GM21528 (cell line): ENCODE measurements at regions not wholly inside any gene's neighbourhood (a gene's known extent, or its start where the extent isn't known, plus 50 kb on each side); places are given as distances from the start of the nearest gene placed in this dataset.
A peak's percentile ranks its signal among the peaks of the same experiment; 100 is the strongest.

Experiments used
- ATAC-seq: cut with Tn5 transposase; IDR thresholded peaks from one replicate; pipeline ENCODE4 v1.9.1; 2021; ENCODE audit warnings: mild to moderate bottlenecking, moderate library complexity; ENCODE audit not compliant: unreplicated experiment, low FRiP score

GRCh38 chr6:99091985-99092384 lies 144.2 kb upstream of the FBXL4 start:
- ATAC-seq = peak; percentile 91

DNA sequence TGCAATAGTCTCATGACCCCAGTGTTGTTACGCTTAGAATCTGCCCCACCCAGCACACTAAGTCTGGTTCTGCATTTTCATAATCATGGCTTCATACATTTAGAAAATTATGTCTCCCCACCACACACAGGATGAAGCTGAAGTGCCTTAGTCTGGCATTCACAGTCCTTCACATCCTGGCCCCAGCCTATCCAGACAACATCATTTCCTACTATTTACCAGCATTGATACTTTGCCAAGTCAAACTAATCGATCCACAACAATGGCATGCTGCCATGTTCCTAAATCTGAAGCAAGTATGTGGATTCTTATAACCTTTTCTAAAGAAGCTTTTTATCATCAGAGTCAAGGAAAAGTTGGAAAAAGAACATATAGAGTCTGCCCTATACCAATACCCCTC lies 132.4 kb upstream of the FBXL4 start:
- no peak for ATAC-seq

DNA sequence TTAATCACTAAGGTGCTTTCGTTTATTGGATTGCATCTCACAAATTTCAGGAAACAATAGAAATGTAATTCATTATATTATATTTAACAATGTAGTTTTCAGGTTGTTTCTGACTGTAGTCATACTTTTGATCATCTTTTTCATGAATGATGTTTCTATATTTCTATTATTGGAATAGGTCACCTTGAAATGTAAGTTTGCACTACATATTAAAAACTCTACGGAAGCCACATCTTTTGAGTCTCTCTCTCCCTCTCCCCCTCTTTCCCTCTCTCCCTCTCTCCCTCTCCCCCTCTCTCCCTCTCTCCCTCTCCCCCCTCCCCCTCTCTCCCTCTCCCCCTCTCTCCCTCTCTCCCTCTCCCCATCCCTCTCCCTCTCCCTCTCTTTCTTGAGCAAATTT lies 131.3 kb upstream of the FBXL4 start:
- ATAC-seq = no peak

- ATAC-seq = no peak
These were observed 125.5 kb upstream of the FBXL4 start for GRCh38 chr6:99073223-99073622.

DNA sequence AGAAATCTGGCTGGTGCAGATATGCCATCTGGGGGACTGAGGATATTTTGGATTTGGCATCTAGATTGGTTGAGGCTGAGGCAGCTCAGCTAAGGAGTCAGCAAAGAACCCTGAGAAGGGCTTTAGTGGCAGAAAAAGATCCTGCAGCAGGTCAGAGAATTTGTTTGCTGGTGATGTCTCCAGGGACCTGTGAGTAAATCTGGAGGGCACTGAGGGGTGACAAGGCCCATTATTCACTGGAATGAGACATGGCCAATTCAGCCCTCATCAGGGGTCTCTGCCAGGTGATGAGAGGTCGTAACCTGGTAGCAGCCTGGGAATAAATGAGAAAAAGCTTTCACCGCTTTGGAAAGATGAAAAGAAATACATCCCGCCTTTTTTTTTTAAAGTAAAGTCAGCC lies 118.3 kb upstream of the FBXL4 start:
- no peak for ATAC-seq

- ATAC-seq = no peak
These were observed 117.1 kb upstream of the FBXL4 start for GRCh38 chr6:99064834-99065233.

DNA sequence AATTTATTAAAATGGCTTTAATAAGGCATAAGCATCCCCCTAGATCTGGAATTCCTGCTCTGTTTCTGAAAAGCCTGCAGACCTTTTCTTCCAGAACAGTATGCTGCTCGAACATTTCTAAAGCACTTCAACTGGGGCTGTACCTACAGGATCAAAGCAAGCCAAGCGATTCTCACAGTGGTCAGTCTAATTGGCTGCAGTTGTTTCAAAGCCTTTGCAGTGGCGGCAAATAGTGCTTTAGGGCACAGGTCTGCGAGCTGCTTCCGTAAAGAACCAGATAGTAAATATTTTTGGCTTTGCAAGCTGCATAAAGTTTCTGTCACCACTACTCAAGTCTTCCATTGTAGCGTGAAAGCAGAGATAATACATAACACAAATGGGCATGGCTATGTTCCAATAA lies 88.9 kb upstream of the FBXL4 start:
- no peak for ATAC-seq

DNA sequence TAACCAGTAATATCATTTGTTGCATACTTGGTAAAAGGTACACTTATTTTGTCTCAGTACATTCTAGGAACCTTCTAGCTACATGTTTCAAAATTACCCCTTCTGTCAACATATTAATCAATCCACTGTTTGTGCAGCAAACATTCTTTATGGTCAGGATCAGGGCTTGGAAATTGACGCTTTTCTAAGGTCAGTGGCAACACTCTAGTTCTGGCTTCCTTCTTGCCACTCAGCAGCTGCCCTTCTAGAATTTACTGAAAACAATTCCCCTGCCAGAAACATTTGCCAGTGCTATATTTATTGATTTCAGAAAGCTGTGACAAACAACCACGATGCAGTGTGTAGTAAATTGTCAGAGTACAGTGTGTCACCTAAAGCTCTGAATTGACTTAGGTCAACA lies 84.7 kb upstream of the FBXL4 start:
- no peak for ATAC-seq

DNA sequence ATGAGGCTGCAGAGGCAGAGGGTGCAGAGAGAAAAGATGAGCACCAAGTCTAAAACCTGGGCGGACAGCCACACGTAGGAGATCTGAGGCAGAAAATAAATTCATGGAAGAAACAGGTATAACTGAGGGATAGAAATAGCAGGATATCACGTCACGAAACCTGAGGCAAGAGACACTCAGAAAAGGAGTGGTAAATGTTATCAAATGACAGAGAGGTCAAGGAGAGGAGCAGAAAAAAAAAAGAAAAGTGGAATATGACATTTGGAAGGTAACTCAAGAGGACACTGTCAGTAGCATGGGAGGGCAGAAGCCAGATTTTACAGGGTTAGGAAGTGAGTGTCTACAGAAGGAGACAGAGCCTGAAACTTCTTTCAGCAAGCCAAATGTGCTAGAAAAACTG lies 84.2 kb upstream of the FBXL4 start:
- ATAC-seq = no peak

DNA sequence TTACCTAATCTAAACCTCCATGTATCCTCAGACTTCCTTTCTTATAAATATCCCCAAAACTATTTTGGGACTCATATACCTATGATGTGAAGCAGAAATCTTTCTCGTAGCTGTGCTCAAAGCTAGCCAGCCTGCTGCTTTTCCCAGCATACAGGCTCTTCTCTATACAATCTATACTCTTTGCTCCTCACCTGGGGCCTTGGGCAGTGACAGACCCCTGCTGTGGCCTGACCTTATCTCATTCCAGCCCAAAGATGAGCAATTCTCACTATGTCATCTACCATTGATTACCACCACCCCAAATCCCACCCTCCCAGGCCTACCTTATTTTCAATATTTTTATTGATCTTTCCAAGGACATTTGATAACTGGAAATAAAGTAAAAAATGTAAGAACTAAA lies 83.2 kb upstream of the FBXL4 start:
- no peak for ATAC-seq

GRCh38 chr6:99026135-99026534 lies 78.4 kb upstream of the FBXL4 start:
- no peak for ATAC-seq

DNA sequence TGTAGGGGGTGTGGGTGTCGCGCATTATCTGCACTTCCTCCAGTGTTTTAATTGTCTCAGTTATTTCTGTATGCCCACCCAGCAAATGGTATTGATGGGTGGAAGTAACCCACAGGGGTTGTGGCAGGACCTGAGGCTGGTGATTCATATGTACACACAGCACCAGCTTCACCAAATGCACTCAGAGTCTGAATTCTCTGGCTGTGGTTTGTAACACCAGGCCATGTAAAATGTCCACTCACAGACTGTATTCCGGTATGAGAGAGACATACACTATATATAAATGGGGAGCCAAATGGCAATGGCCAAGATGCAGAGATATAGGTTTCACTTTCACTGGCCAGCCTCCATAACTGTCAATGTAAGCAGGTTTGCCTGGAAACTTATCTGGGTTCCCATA lies 76.3 kb upstream of the FBXL4 start:
- no peak for ATAC-seq

GRCh38 chr6:99022039-99022609 lies 74.4 kb upstream of the FBXL4 start:
- ATAC-seq = no peak

DNA sequence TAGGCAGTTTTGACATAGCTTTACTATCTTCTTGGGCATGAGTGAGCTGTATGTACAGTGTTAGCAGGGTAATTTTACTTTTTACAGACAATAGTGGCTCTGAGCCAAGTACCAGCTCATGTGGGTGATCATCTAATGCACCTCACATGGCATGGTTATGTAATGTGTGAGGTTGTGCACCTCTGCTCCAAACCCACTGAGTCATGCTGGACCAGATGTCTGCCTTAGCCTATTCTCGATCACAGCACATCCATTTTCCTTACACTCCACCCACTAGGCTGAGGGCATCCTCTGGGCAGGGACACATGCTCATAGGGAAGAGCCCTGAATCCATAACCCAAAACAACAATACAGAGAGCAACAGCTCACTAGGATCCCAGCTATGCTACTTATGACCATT lies 71.6 kb upstream of the FBXL4 start:
- ATAC-seq = no peak

DNA sequence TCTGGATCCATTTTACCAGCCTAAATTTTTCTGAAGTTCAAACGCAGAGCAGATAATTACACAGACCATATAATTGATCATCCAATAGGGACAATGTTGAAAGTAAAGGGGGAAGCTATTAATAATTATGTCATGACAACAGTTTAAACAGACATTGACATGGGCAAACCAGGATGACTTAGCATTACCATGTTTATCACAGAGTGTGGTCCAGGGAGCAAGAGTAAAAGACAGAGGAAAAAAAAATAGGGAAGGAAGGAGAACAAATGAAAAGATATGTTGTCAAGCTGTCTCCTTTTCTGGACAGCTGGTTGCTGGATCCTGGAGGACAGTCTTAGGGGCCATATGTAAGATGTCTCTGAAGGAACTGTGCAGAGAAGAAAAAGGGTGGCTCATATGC lies 69.4 kb upstream of the FBXL4 start:
- ATAC-seq = no peak

DNA sequence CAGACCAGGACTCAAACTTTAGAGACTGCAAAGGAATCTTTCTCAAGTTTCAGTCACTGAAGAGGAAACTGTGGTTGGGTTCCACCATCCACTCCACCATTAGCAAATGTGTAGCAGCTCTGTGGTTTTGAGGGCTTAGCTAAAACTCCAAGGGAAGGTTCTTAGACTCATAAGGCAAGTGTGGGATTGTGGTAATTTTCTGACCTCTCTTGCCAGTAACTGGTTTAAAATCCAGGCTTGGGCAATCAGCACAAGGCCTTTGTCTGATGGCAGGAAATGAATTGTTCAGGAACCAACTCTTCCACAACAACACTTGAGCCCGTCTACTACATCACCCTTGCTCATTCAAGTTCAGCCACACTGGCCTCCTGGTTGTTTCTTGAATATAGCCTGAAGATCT lies 68.6 kb upstream of the FBXL4 start:
- peak; percentile 64 for ATAC-seq

- ATAC-seq = no peak
These were observed 66.3 kb upstream of the FBXL4 start for GRCh38 chr6:99014061-99014460.

DNA sequence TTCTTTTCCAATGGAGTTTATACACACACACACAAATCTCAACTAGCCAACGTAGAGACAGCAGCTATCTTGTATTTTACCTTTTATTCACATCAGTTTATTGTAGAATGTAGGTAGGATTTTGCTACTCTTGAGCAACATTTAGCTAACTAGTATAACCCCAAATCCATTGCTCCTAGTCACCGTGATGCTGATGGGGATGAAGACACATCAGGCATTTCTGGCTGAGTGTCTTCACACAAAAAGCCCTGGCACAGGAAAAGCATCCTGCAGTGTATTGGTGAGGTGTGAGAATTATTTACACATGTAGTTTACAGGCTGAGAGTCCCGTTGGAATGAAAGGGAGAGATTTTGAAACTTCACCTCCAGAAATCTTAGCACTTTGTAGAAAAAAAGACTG lies 65.9 kb upstream of the FBXL4 start:
- no peak for ATAC-seq

GRCh38 chr6:99013145-99013544 lies 65.4 kb upstream of the FBXL4 start:
- ATAC-seq = no peak

DNA sequence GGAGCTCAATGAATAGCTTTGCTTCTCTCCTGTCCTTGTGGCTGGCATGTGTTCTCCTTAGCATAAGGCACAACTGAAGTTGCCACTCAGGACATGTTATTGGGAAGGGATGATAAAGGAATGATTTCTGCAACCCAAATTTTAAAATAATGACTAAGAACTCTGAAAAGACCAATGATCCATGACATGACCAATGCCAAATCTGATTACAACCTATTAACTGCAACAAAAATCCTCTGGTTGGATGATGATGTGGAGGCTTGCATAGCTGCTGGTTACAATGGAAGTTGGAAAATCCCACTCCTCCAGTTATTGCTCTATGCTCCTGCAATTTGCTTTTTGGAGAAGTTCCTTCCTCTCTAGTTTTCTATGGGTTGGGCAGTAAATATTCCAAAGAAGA lies 63.4 kb upstream of the FBXL4 start:
- no peak for ATAC-seq

DNA sequence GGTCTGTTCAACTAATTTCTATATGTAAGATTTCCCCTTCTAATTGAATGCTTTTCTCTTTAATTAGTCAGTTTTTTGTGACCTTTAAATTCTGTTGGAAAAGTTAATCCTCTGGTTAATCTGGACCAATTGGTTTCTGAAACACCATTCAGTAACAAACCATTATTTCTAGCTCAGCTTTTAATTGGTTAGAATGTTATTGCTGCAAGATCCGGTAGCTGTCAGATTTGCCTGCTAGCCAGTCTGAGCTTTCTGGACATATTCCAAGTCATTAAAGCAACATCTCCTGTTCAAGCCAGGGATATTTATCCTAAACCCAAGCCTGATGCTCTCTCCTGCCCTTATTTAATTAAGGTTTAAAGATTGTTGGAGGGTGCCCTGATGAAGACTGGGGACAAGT lies 55.1 kb upstream of the FBXL4 start:
- ATAC-seq = no peak

DNA sequence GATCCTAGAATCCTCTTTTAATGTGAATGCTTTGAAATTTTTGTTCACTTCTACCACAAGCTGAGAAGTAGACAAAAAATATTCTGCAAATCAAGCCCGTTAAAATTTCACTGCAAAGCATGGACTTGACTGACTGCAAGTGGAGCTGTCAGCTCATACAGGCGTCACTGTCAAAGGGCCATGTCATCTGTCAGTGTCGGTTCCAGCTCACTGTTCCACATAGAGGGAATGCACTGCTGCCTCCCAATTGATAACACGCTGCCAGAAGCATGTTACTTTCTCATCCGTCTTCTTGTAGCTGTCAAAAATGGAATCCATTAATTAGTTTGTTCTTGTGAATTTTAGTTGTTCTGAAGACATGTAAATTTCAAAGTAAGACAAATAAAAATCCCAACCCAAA lies 50.4 kb upstream of the FBXL4 start:
- ATAC-seq = no peak
